H54 (cell line): ENCODE measurements at regions not wholly inside any gene's neighbourhood (a gene's known extent, or its start where the extent isn't known, plus 50 kb on each side); places are given as distances from the start of the nearest gene placed in this dataset.
"Not testable (repeated sequence)": the region's sequence is repeated elsewhere in the genome, so short reads cannot be mapped to it uniquely, and the experiment has no call there.

Source experiments
- DNase-seq: peaks from one replicate; pipeline ENCODE4 v3.0.0; 2011; ENCODE audit warnings: low spot score, mixed read lengths; ENCODE audit not compliant: insufficient read length
- FAIRE-seq: peaks from 3 replicates; lab custom pipeline; 2011; peaks lifted over from hg19 to GRCh38; lab: Jason Lieb, UNC
- POLR2A ChIP-seq: IDR thresholded peaks from 2 replicates; pipeline ENCODE4 v1.6.1; 2011; ENCODE audit warnings: low read depth, mild to moderate bottlenecking, low read length

- no peak for TF ChIP-seq POLR2A
- FAIRE-seq (no peak), DNase-seq (no peak)
These were observed 98.2 kb downstream of the AHR start for GRCh38 chr7:17396692-17397091.

DNA sequence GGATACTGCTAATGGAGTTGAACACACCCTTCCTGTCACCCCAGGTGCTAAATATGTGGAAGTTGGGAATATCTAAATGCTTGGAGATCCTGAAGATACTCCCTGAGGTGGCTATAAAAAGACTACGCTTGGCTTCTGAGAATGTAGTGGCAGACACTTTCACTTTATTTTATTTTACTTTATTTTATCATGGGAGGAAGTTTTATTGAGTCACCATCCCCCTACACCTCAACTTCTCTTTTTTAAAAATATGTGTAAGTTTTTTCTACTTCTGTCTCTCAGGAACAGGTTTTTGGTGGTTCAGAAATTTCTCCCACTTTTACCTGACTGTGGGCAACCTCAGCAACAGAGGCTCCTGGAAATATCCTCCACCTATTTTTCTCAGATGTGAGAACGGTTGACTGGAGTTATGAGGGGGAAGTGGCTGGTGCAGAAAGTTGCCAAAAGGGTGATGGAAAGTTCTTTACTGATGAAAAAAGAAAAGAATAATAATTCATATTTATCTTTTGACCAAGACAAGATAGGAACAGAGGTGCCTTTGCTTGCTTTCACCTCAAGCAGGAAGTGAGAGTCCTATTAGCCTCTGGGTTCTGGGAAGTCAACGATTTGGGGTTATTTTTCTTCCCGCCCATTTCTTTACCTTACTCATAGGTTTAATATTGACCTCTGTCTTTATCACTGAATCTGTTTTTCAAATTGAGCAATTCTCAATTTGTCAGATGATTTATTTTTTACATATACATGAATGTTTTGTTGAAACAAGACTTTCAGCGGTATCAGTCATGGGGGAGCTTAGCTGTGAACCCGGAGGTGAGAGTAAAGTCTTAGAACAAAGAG lies 103.6 kb downstream of the AHR start:
- no peak for DNase-seq
- FAIRE-seq, result no peak
- TF ChIP-seq POLR2A, result no peak

- TF ChIP-seq POLR2A, result no peak
- no peak for DNase-seq
- no peak for FAIRE-seq
These were observed 104.3 kb downstream of the AHR start for GRCh38 chr7:17402628-17403278.

- TF ChIP-seq POLR2A, result no peak
- FAIRE-seq, result no peak
- DNase-seq, result no peak
These were observed 105.6 kb downstream of the AHR start for GRCh38 chr7:17404006-17404405.

GRCh38 chr7:17405786-17406185 lies 107.3 kb downstream of the AHR start:
- DNase-seq (peak; percentile 68), FAIRE-seq (peak; percentile 94)
- TF ChIP-seq POLR2A, result no peak

- DNase-seq (no peak), FAIRE-seq (peak; percentile 53)
- TF ChIP-seq POLR2A, result no peak
These were observed 108.3 kb downstream of the AHR start for GRCh38 chr7:17406738-17407137.

DNA sequence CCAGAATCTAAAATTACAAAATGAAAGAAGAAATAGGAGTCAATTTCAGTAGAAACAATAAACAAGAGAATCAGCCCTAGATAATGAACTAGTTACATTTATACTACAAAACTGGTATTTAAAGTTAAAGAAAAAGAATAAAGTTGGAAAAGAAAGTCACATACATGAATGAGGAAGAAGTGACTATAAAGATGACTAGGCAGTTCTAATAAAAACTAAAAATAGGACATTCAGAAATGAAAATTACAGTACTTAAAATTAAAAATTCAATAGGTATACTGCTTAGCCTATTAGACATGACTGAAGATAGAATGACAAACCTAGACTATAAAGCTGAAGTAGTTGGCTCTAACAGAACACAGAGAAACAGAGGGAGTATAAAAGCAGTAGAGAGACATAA lies 108.8 kb downstream of the AHR start:
- no peak for TF ChIP-seq POLR2A
- DNase-seq (no peak), FAIRE-seq (no peak)

- FAIRE-seq (peak; percentile 98), DNase-seq (peak; percentile 45)
- no peak for TF ChIP-seq POLR2A
These were observed 109.9 kb downstream of the AHR start for GRCh38 chr7:17408245-17408903.

- DNase-seq, result no peak
- TF ChIP-seq POLR2A, result no peak
- no peak for FAIRE-seq
These were observed 110.4 kb downstream of the AHR start for GRCh38 chr7:17408904-17409290.

- FAIRE-seq (no peak), DNase-seq (no peak)
- no peak for TF ChIP-seq POLR2A
These were observed 113.5 kb downstream of the AHR start for GRCh38 chr7:17411922-17412321.

DNA sequence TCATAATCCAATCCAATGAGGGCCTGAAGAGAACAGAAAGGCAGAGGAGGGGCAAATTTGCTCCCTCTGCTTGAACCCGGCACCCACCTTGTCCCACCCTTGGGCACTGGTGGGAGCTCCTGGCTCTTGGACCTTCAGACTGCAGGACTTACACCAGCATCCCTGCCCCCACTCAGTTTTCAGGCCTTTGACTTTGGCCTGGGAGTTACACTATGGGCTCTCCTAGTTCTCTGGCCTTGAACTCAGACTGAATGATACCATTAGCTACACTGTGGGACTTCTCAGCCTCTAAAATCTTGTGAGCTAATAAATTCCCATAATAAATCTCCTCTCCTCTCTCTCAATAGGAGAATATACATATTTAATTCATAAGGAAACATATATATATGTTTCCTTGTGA lies 114.4 kb downstream of the AHR start:
- DNase-seq (no peak), FAIRE-seq (no peak)
- TF ChIP-seq POLR2A, result no peak

DNA sequence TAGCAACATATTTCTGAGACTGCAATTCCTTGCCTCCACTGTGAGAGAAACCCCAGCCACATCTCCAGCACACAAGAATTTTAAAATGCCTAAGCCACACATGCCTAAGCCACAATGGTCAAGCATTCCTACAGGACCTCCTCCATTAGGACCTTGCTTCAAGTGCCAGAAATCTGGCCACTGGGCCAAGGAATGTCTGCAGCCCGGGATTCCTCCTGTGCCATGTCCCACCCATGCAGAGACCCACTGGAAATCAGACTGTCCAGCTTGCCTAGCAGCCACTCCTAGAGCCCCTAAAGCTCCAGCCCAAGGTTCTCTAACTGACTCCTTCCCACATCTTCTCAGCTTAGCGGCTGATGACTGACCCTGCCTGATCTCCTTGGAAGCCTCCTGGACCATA lies 117.5 kb downstream of the AHR start:
- DNase-seq (no peak), FAIRE-seq (no peak)
- no peak for TF ChIP-seq POLR2A

- FAIRE-seq, DNase-seq: not testable (repeated sequence)
These were observed 122.0 kb downstream of the AHR start for GRCh38 chr7:17420308-17421015.

DNA sequence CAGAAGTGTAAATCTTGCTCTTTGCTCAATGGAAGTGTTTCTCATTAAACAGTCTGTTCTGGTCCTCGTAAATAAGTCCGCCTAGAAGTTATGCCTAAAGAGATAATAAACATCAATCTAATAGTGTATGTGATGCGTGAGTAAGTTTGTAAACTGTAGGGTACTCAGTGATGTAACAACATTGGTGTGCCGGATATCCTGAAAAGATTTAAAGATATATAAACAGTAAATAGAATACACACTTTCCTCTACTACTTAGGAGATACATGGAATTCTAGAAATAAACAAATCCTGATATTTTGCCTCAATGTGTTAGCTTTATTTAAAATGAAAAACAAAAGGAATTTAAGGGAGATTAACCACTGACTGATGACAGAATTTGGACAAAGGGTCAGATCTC lies 123.5 kb downstream of the AHR start:
- FAIRE-seq, result no peak
- no peak for TF ChIP-seq POLR2A
- no peak for DNase-seq
